WERI-Rb-1 (cell line): ENCODE measurements at regions not wholly inside any gene's neighbourhood (a gene's known extent, or its start where the extent isn't known, plus 50 kb on each side); places are given as distances from the start of the nearest gene placed in this dataset.

Experiments used
- DNase-seq: peaks from one replicate; pipeline ENCODE4 v3.0.0-alpha.2; 2020
- H3K27ac ChIP-seq: fragments of 250-450 bp; sonication (Bioruptor Pico); 2 replicates; pipeline ENCODE4 v1.5.1; 2020; ENCODE audit warnings: mild to moderate bottlenecking, moderate library complexity
- H3K27me3 ChIP-seq: fragments of 250-450 bp; sonication (Bioruptor Pico); 2 replicates; pipeline ENCODE4 v1.5.1; 2021; ENCODE audit warnings: mild to moderate bottlenecking, low read depth, moderate library complexity; ENCODE audit not compliant: insufficient read depth, severe bottlenecking
- H3K36me3 ChIP-seq: fragments of 250-450 bp; sonication (Bioruptor Pico); 2 replicates; pipeline ENCODE4 v1.5.1; 2020; ENCODE audit warnings: mild to moderate bottlenecking, moderate library complexity
- H3K4me3 ChIP-seq: 2 replicates; pipeline ENCODE4 v1.5.1; 2011; ENCODE audit warnings: low read depth, mild to moderate bottlenecking, control low read depth, low read length
- H3K9me3 ChIP-seq: fragments of 250-450 bp; sonication (Bioruptor Pico); 2 replicates; pipeline ENCODE4 v1.5.1; 2021; ENCODE audit warnings: mild to moderate bottlenecking, moderate library complexity; ENCODE audit not compliant: severe bottlenecking
- TF ChIP-seq, protein P1 (sequence below): IDR thresholded peaks from 2 replicates; pipeline ENCODE4 v1.5.1; 2011; ENCODE audit warnings: low read depth, mild to moderate bottlenecking, control low read depth, inconsistent platforms, low read length

DNA sequence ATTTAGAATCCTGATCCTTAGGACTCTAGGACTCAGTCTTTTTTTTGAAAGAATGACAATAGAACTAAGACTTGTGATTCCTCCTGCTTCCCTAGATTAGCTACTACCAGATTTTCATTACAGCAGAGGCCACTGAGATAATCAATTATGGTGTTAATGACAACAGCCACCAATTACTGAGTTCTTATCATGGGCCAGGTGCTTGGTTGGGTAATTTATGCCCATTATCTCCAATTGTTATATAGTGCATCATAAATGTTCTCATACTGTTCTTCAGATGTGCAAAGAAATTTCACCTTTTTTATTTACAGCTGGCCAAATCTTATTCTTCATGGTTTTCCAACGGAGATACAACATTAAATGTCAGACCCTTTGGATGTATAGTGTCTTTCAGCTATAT, 162.9 kb upstream of the CMC1 start:
- TF ChIP-seq, protein P1, sequence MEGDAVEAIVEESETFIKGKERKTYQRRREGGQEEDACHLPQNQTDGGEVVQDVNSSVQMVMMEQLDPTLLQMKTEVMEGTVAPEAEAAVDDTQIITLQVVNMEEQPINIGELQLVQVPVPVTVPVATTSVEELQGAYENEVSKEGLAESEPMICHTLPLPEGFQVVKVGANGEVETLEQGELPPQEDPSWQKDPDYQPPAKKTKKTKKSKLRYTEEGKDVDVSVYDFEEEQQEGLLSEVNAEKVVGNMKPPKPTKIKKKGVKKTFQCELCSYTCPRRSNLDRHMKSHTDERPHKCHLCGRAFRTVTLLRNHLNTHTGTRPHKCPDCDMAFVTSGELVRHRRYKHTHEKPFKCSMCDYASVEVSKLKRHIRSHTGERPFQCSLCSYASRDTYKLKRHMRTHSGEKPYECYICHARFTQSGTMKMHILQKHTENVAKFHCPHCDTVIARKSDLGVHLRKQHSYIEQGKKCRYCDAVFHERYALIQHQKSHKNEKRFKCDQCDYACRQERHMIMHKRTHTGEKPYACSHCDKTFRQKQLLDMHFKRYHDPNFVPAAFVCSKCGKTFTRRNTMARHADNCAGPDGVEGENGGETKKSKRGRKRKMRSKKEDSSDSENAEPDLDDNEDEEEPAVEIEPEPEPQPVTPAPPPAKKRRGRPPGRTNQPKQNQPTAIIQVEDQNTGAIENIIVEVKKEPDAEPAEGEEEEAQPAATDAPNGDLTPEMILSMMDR, result no peak
- DNase-seq, result no peak
- Histone ChIP-seq H3K27me3 (no peaks in the 10 kb centered on the region), H3K36me3 (no peaks in the 10 kb centered on the region), H3K9me3 (no peaks in the 10 kb centered on the region), H3K27ac (no peak overlapping the region), H3K4me3 (no peak overlapping the region)

DNA sequence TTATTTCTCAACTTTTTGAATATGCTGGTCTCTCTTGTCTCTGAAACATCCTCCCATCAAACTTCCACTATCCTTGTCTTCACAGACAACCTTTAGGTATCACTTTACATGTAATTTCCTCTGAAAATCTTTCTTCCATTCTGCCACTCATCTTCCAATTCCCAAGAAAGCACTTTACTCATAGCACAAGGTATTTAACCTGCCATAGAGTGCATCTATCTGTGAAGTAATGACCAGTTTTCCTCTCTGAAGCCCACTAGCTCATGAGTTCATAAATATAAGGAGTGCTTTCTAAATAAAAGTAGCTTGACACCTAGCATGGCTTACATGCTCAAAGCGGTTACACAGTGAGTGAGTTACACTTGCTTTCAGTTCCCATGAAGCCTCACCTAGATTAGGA, 160.7 kb upstream of the CMC1 start:
- DNase-seq, result no peak

DNA sequence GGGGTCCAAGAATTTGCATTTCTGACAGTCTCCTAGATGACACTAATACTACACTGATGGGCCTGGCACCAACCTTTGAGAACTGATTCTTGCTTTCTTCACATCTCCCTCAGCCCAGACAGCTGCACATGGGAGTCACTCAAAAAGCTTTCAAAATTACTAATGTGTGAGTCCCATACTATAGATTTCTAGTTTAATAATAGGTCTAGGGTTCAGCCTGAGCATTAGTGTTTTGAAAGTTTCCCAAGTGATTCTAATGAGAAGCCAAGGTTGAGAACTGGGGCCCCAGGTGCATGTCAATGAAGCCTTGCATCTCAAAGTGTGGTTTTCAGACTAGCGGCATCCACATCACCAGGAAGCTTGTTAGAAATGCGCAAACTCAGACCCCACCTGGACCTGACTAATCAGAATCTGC, 159.9 kb upstream of the CMC1 start:
- TF ChIP-seq, protein P1, result no peak
- Histone ChIP-seq H3K4me3 (no peak overlapping the region), H3K27ac (no peak overlapping the region), H3K27me3 (no peaks in the 10 kb centered on the region), H3K9me3 (no peaks in the 10 kb centered on the region), H3K36me3 (no peaks in the 10 kb centered on the region)
- no peak for DNase-seq

More for the DNA sequence above, 160.7 kb upstream of the CMC1 start:
- TF ChIP-seq, protein P1, result no peak
- Histone ChIP-seq H3K27me3 (no peaks in the 10 kb centered on the region), H3K27ac (no peak overlapping the region), H3K9me3 (no peaks in the 10 kb centered on the region), H3K36me3 (no peaks in the 10 kb centered on the region), H3K4me3 (no peak overlapping the region)

DNA sequence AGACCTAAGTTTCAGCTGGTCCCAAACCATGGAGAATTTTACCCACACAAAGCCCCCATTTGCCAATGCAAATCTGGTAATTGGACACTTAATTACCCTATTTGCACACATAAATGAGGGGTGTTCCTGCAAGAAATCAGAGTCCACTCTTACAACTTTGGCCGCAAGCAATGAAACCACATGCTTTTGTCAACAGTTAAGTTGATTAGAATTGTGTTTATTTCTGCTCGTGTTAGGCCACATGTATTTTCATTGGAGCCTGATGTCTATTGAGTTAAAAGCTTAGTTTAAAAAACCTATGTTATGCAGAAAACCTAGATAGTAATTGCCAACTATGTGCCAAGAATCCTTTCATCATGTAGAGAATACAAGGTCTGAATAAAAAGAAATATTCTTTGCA, 153.8 kb upstream of the CMC1 start:
- no peak for DNase-seq
- Histone ChIP-seq H3K36me3 (no peaks in the 10 kb centered on the region), H3K9me3 (no peaks in the 10 kb centered on the region), H3K27me3 (no peaks in the 10 kb centered on the region), H3K4me3 (no peak overlapping the region), H3K27ac (no peak overlapping the region)
- TF ChIP-seq, protein P1, result no peak

DNA sequence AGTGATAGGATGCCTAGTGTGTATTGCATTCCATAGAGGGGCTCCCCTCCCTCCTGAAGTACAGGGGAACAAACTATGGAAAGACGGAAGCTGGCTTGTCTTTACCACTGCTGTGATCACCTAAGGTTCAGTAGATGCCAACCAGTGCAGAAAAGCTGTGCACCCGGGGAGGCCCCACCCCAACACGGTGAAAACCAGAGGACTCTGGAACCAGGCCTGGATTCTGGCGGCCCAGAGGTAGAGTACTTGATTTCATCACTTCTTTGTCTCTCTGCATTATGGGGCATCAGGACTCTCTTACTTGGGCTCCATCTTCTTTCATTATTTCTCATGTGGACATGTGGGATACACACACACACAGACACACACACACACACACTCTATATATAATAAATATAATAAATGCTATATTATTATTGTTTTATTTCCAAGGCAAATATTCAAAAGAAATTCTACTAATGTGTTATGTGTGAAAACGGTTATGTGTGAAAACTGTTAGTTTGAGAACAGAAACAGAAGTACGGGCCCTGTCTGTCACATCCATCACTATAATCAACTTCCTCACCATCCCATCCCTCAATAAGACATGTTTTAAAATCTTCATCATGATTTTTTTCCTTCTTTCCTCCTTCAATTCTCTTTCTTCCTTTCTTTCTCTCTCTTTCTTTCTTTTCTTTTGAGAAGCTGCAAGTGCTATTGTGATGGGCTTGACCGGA, 152.4 kb upstream of the CMC1 start:
- Histone ChIP-seq H3K9me3 (no peaks in the 10 kb centered on the region), H3K27ac (no peak overlapping the region), H3K4me3 (no peak overlapping the region), H3K27me3 (no peaks in the 10 kb centered on the region), H3K36me3 (no peaks in the 10 kb centered on the region)
- TF ChIP-seq, protein P1, result no peak
- no peak for DNase-seq

DNA sequence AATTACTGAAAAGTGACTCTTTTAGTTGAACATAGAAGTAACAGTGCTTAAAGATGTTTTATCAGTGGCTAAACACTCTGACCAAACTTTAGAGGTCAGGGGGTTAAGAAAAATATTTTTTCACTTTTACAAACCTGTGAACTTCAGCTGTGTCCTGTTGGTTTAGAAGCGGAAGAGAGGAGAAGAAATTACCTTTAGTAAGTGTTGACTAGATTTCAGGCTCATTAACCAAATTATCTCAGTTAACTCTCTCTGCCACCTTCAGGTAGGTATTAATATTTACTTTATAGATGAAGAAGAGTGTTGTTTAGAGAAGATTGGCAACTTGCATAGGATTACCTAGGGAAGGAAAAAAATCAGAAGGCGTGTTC, 151.9 kb upstream of the CMC1 start:
- no peaks in the 10 kb centered on the region for H3K36me3 ChIP-seq
- H3K27ac ChIP-seq, result no peak overlapping the region
- H3K27me3 ChIP-seq, result no peaks in the 10 kb centered on the region
- no peaks in the 10 kb centered on the region for H3K9me3 ChIP-seq
- TF ChIP-seq, protein P1, result no peak
- no peak overlapping the region for H3K4me3 ChIP-seq
- no peak for DNase-seq
